Activated gamma-delta T cell treated with Interleukin-2 at 50 U/mL for 16 hours (primary cell): ENCODE measurements at regions not wholly inside any gene's neighbourhood (a gene's known extent, or its start where the extent isn't known, plus 50 kb on each side); places are given as distances from the start of the nearest gene placed in this dataset.

ENCODE experiments used
- DNase-seq: peaks from one replicate; pipeline ENCODE4 v3.0.0-alpha.2; 2020

DNA sequence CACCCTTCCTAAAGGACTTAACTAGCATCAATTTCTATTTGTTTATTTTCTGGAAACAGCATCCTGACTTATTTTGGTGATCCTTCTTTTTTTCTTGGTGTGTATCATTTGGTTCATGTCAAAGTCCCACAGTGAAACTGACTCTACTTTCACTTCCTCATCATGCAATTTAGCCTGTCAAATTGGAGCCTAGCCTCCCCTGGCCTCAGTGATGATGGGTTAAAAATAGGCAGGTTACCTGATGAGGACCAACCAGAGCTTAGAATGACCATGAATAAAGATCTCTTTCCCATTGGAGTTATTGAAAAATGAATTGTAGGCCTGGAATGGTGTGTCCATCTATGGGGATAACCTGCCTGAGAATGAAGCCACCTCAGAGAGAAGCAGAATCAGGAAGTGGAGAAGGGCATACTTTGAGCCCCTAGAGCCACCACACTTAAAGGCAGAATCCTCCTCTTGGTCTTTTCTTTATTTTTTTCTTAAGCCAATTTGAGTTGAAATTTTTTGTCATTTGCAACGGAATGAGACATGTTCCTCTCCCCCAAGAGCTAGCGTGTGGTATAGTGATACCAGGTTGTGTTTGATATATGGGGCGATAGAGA is 105.6 kb downstream of the BTBD3 start:
- no peak for DNase-seq

DNA sequence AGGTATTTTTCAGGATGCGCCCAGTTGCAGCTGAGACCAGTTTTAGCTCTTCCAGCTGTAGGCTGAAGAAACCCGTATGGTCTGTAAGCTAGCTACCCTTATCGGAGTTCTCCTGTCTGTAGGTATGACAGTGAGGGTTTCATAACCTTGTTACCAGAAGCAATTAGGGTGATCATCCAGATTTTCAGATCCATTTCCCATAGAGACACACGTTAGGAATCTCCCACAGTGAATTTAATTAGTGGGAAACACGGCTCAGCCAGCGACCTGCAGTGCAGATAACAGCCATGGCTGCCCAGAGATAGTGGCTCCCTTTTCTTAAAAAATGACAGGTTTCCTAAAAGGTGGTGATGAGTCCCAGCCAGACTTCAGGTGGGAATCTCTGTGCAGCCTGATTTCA is 111.1 kb downstream of the BTBD3 start:
- no peak for DNase-seq

DNA sequence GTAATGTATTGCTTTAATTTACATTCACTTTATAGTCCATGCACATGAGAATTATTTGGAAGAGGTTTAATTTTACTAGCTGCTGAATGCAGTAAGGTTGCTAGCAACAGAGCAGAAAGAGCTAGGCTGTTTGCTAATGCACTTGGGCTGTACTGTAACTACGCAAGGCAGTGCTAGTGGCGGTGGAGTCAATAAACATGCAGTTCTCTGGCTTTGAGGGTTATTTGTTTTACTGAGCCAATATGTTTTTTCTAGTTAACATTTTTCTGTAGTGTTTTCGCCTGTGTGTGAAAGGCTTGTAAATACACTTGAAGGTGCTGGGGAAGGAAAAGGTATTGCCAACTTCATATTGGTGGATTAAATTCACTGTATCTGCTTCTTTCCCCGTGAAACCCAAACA is 112.8 kb downstream of the BTBD3 start:
- no peak for DNase-seq

DNA sequence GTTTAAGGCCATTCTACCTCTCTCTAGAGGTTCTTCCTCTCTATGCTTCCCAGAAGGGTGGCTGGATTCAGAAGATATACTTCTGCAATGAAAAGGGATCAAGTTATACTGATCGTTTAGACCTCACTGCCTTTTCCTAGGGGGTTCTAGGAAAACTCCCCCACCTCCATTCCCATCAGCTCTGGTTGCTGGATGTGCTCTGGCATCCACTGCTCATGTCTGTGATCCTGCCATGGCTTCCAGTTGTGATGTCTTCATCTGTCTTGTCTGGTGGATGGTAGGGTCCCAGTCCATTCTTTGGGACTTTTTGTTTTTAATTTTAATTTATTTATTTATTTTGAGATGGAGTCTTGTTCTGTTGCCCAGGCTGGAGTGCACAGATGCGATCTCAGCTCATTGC is 118.4 kb downstream of the BTBD3 start:
- no peak for DNase-seq

DNA sequence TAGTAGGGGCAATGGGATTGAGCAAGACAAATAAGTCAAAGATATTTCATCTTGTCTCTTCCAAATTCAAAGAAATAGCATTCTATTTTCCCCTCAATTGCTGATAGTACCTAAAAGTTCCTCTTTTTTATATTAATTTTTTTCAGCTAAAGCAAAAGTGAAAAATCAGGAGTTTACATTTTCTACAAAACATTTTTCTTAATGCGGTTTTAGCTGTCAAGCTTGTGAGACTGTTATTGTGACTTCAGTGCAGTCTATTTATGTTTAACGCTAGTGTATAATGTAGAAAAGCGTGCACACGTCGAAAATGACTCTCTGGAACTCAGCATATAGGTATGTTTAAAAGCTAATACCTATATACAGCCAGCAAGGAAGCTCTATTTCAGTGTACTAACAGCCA is 119.8 kb downstream of the BTBD3 start:
- DNase-seq: no peak

DNA sequence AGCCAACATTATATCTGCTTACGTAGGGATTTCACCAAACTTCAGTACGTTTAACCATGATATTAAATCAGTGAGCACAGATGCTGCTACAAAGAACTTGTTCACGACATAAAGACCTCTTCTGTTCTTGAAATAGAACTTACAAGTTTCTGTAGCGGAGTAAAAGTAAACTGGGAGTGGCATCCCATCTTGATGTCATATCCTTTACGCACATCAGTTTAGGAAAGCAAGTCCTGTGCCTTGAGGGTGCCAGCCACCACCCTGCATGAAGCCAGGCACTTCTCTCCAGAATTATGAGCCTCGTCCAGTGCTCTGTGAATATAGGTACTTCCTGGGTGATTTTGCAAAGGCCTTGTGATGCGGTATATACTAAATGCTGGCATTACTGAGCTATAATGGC is 122.6 kb downstream of the BTBD3 start:
- DNase-seq: no peak

DNA sequence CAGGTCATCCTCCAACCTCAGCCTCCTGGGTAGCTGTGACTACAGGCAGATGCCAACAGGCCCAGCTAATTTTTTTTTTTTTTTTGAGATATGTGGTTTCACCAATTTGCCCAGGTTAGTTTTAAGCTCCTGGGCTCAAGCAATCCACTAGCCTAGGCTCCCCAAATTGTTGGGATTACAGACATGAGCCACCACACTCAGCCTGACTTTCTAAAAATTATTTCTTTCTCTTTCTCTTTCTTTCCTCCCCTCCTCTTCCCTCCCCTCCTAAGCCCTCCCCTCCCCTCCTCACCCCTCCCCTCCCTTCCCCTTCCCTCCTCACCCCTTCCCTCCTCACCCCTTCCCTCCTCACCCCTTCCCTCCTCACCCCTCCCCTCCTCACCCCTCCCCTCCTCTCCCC is 127.3 kb downstream of the BTBD3 start:
- no peak for DNase-seq

DNA sequence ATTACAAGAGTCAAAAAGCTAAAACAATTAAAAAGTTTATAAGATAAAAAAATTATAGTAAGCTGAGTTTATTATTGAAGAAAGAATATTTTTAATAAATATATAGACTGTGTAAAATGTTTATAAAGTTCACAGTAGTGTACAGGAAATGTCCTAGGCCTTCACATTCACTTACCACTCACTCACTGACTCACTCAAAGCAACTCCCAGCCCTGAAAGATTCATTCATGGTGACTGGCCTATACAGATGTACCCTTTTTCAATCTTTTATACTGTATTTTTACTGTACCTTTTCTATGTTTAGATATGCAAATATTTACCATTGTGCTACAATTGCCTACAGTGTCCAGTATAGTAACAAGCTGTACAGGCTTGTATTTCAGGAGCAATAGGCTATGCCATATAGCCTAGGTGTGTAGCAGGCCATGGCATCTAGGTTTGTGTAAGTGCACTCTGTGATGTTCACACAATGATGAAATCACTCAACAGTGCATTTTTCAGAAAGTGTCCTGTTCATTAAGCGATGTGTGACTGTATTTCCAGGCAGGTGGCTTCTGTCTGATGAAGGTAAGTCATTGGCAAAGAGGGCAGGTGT is 130.2 kb downstream of the BTBD3 start:
- no peak for DNase-seq

DNA sequence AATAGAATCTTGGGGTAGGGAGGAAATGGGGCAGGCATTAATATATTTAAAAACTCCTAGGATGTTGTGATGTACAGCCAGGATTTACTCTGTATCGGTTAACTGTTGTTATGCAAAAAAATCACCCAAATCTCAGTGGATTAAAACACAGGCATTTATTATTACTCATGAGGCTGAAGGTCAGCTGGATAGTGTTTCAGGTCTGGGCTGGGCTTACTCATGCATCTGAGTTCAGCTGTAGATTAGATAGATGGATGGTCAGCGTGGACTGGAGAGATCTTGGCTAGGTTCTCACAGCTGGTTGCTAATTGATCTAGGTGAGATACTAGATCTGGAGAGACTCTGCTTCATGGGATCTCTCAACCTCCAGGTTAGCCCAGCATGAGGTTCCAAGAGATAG is 131.4 kb downstream of the BTBD3 start:
- DNase-seq: no peak

DNA sequence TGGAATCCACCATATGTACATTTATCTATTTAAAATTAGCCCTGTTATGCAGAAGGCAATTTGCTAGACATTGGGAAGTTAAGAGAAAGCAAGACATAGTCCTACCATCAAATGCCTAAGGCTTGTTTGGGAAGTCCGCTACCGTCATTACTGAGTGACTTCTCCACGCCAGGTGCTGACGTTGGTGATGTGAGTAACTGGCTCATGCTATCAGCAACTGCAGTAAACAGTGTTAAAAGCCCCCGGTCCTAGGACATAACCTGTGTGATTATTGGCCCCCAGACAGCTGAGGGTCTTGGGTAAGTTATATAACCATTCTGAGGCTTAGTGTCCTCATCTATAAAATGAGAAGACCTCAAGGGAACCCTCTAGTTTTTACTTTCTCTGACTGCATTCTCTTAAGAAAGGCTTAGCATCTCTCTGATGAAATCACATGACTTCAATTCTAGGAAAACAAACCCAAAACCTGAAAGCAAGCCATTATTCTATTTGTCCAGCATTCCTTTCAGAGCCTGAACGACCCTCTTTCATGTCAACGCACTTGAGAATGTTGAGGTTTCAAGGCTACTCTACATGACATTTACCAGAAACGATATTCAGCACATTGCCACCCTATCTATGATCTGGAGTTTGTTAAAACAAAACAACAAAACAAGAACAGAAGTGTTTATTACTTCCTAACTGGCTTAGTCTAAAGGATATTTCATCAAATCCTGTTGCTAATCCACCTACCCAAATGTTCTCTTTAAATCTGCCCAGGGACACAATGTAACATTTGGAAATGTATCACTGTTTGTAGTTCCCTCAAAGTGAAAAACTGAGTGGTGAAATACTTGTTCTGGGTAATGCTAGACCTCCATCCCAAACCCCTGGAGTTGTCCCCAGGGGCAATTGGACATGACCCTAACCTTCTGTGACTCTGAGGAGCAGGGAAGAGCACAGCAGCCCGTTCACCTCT is 133.8 kb downstream of the BTBD3 start:
- no peak for DNase-seq

DNA sequence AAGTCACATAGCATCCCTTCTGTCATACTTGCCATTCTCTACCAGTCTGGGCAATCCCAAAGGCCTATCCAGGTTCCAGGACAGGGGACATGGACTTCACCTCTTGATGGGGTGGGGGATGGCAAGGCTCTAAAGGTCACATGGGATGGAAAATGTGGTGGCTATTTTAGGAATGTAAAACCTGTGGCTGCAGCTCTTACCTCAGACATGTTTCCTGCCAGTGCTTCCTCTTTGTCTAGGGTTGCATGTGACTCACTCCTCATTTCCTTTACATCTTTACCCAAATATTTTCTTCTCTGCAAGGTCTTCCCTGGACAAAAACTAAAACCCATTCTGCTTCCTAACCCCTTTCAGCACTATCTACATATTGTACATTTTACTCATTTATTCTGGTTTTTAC is 135.7 kb downstream of the BTBD3 start:
- DNase-seq: no peak

DNA sequence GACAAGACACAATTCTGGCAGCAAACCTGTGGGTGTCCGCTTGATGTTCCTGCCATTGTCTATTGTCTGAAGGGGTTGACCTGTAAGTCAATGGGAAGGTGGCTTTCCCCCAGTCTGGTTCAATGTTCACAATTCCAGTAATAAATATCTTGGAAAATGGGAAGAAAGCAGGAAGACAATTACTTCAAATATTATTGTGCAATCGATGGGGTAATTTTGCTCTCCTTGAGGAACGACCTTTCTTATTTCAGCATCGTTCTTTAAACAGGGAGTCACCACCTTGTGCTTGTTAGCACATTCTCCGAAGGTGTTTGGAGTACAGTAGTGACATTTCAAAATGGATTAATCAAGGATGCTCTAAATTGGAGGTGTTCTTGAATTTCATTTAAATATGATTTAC is 136.9 kb downstream of the BTBD3 start:
- DNase-seq: no peak

DNA sequence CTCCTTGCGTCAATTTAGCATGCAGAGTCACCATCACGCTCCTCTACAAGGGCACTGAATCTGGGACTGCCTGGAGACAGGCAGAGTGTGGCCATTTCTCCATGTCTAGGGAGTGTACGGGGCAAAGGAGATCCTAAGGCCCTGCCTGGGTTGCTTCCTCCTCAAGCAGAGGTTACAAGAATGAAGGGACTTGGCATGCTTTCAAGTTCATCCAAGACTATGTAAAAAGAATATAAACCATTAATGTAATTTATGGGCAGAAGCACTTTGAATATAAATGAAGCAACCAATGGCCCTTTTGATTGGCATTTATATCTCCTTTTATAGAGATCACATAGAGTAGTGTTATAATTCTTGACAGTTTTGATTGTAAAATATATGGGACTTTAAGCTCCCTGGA is 137.5 kb downstream of the BTBD3 start:
- DNase-seq: no peak

DNA sequence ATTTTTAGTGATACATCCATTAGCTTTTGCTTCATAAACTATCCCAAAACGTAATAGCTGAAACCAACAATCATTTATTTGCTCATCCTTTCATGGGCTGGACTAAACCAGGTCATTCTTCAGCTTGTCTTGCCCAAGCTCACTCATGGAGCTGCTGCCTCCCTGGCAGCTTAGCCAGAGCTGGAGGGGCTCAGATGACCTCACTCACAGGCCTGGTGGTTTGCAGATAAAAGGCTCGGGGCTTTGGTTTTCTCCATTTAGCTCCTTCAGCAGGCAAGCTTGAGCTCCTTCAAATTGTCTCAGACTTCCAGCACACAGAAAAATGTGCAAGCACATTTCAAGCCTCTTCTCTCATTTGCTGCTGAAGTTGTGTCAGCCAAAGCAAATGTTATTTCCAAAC is 139.1 kb downstream of the BTBD3 start:
- no peak for DNase-seq

DNA sequence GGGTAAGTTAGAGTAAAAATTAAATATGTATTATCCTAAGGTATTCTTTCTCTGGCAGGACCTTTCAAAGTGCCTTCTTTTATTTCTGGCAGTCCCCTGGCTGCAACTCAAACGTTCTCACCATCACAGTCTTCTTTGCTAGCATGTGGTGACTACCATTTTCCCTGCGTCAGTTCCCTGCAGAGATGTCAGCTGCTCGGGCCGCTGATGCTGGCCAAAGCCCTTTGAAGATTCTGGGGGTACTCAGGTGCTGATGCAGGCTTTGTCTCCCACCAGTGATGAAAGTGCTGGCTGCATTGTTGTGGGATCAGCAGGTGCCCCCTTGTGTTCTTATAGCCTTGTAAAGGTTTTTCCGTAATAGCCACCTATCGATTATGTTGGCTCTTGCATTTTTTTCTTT is 140.1 kb downstream of the BTBD3 start:
- no peak for DNase-seq

DNA sequence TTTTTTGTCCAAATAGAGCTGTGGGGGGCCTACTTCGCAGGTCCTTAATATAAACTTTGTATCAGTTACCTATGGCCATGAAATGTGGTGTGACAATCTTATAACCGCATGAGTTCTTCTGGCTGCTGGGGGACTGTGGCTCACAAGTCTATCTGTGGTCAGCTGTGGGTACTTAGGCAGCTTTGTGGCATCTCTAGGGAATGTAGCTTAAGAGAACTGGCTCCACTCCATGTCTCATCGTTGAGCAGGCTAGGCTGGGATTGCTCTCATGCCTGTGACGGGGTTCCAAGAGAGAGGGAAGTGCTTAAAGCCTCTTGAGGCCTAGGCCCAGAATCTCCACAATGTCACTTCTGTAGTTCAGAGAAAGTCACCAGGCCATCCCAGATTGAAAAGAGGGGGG is 140.5 kb downstream of the BTBD3 start:
- no peak for DNase-seq

DNA sequence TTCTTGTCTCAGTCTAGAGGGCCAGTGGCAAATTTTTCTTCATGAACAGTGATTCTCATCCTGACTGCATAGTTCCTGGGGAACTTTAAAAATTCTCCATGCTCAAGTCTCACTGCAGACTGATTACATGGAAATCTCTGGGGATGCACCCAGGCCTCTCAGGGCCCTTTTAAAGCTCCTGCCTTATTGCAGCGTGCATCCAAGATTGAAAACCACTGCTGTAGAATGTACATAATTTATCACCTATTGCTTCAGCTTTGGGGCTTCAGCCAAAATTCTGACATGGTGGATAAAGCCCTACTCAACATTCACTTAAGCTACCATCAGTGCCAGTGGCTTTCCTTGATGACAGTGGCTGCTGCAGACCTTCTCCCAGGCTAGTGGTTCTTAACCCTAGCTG is 143.8 kb downstream of the BTBD3 start:
- DNase-seq: no peak

DNA sequence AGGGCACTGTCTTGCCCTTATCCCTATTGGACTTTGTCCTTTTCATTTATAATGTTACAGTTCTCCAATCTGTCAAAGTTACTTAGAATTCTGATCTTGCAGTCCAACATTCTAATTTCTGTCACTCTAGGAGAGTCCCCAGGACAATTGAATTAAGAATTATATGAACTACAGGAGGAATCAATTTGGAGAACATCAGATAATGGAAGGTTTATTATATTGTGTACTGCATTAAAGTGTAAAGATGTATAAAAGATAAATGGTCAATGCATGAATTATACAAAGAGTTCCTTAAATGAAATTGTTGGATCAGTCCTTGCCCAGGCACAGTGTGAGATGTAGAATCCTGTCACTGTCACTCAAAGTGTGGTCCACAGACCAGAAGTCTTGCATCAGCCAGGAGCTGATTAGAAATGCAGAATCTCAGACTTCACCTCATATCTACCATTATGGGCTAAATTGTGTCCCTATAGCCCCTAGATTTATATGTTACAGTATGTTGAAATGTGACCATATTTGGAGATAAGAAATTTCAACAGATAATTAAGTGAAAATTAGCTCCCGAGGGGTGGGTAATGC is 145.5 kb downstream of the BTBD3 start:
- no peak for DNase-seq

DNA sequence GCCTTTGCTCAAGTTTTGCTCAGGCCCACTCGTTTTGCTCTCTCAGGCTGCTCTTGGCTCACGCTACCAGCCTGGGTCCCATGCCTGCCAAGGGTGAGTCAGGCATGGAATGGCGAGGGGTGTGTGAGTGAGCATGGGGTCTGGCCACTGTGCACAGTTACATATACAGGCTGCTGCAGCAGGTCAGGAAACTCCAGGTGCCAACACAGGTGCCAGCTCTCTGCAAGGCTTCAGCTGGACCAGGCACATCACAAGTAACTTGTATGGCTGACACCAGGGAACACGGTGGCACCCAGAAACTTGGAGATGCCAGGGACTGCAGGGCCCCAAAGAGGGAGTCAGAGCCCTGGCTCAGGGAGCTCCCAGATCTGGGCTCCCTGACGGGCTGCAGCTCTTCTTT is 146.8 kb downstream of the BTBD3 start:
- DNase-seq: no peak

DNA sequence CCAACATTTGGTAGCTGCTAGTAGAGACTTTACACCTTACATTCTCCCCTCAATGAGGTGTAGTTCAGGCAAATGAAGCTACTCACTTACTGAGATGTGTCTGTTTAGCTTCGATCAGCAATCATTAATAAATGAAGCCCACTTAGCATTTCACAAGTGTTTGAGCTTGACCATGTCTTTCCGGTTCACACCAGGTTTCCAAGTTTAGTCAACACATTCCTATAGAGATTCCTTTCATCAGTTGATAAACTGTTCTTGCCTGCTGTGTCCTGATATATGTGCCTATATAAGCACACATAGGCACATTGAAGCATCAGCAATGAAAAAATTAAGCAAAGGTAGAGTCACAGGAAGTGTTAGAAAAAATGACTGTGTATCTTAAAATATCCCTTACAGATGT is 150.0 kb downstream of the BTBD3 start:
- no peak for DNase-seq

DNA sequence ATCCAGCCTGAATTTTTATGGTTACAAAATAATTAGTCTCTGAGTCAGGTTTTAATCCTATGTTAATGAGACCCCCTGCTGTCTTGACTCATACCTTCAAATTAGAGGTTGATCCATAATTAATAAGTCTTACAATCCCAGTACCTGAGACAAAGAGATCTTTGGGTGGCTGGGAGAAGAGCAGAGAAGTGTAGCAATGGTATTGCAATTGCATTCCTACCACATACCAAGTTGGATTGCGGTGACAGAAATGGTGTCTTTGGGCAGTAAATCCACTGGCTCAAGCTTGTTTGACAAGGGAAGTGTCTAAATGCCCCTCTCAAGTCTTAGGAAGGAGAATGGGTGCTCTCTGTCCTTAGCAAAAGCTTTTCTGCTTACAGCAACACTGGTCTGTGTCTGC is 150.4 kb downstream of the BTBD3 start:
- no peak for DNase-seq

DNA sequence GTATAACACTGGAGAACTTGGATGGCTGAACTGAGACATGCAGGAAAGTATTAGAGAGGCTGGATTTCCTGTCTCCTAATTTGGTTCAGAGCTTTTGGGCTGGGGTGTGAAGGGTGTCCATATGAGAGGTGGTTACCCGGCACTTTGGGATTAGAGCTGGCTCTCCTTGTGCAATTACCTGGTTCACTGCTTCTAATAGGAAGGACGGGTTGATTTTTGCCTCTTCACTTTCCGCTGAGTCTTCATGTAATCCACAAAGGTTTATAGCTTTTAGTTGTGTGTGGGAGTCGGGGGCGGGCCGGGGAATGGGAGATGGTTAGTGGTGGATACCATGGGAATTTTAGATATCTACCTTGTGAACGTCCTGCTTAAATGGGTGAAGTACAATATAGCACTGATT is 151.5 kb downstream of the BTBD3 start:
- DNase-seq: no peak

DNA sequence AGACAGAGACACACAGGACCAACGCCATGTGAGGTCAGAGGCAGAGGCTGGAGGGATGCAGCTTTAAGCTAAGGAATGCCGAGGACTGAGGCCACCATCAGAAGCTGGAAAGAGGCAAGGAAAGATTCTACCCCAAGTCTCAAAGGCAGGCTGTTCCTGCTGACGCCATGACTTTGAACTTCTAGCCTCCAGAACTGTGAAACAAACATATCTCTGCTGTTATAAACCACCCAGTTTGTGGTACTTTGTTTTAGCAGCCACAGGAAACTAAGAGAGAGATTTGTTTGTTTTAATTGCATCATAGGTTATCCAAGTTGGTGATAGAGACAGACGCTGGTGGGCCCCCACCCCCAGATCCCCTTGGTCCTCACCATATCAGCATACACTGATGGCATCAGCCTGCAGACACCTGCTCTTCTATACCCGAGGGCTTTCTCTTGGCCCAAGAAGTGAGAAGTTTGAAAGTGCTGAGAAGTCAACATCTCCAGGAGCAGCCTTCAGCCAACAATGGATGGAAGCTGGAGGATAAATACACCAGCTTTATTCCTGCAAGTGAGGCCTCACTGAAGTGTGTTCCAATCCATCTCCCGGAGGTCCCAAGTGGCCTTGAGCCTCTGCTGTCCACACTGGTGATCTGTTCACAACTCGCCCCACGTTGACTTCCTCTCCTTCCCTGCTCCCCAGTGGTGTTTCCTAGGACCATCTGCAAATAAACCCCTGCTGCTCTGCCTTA is 154.7 kb downstream of the BTBD3 start:
- no peak for DNase-seq
